ENCODE measurements at regions not wholly inside any gene's neighbourhood (a gene's known extent, or its start where the extent isn't known, plus 50 kb on each side); places are given as distances from the start of the nearest gene placed in this dataset.

DNA sequence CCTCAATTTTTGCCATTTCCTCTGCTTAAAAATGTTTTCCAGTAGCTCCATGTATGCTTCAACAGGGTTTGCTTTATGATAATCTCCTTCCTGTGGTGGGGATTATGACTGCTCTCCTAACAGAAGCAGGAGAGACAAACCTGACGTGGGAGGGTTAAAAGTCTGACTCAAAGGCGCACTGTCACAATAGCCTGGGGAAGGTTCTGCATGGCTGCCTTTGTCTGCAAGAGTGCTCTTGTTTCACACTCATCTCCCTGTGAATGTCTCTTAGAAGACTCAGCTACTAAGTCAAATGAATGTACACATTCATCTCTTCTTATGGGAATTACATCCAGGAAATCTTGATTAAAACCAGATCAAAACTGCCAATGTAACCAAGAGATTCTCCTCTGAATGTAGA, 90.9 kb upstream of the MTAP start:
- Histone ChIP-seq H4K20me1 (ENCODE audit: insufficient read depth, low read length) (no peaks in the 10 kb centered on the region), H3K4me3 (replicated peaks in 1 of 3; ENCODE audit: insufficient read depth in 1 of 3, low read depth in 2 of 3, low read length in 3 of 3) (no peak overlapping the region), H3K4me1 (ENCODE audit: insufficient read depth, low read length) (no peaks in the 10 kb centered on the region), H3K9me3 (ENCODE audit: low read length) (no peaks in the 10 kb centered on the region), H3K4me2 (ENCODE audit: low read depth, low read length) (no peak overlapping the region), H3K79me2 (ENCODE audit: insufficient read depth, low read length) (no peaks in the 10 kb centered on the region), H3K27me3 (ENCODE audit: control insufficient read depth in 1 of 2, insufficient read depth in 2 of 2, low read length in 2 of 2) (no peaks in the 10 kb centered on the region), H3K9ac (ENCODE audit: insufficient read depth, low read depth, low read length) (no peak overlapping the region), H3K36me3 (replicated peaks in 1 of 2; ENCODE audit: control insufficient read depth in 1 of 2, insufficient read depth in 2 of 2, low read length in 2 of 2) (no peaks in the 10 kb centered on the region), H3K27ac (ENCODE audit: extremely low read length, insufficient read depth, low read length) (no peak overlapping the region), H2AFZ (ENCODE audit: low read length) (no peak overlapping the region)
- CTCF ChIA-PET (ENCODE audit: low intra/inter-chr PET ratio, low total read pairs): no interaction called here
- POLR2A ChIA-PET: no interaction called here
- WGBS (ENCODE audit: low lambda C conversion rate): 3% methylated on average over 2 of the region's 2 CpGs
- in situ Hi-C loops (cut with HindIII; ENCODE audit: extremely low pct_ligation_motif_present, low pct_unique_long_range_greater_than_20kb) (no loop called here), intact Hi-C loops (cut with micrococcal nuclease; ENCODE audit: unreplicated experiment) (no loop called here)
- DNase-seq (ENCODE audit: low spot score) (no peak), FAIRE-seq (no peak), ATAC-seq (no peak)
- BruUV-seq (replicated peaks): no TSS peak
- TF ChIP-seq NFYC (CRISPR knock-in tag; IDR thresholded peaks at IDR 0.05) (no peak), EZH2 (conservative IDR thresholded peaks at IDR 0.05; ENCODE audit: low read depth, low read length) (no peak), ZNF746 (CRISPR knock-in tag; IDR thresholded peaks at IDR 0.05) (no peak), KDM3A (CRISPR knock-in tag; IDR thresholded peaks at IDR 0.05; ENCODE audit: low read depth) (no peak), GPBP1L1 (CRISPR knock-in tag; IDR thresholded peaks at IDR 0.05) (no peak), ZNF292 (CRISPR knock-in tag; IDR thresholded peaks at IDR 0.05; ENCODE audit: borderline replicate concordance, low read depth) (no peak), AGO1 (IDR thresholded peaks at IDR 0.05; ENCODE audit: low read depth, low read length, poor library complexity, severe bottlenecking) (no peak), BORCS8-MEF2B (CRISPR knock-in tag; IDR thresholded peaks at IDR 0.05) (no peak), TMF1 (CRISPR knock-in tag; IDR thresholded peaks at IDR 0.05; ENCODE audit: low read depth) (no peak), PLRG1 (conservative IDR thresholded peaks at IDR 0.05) (no peak), PTBP1 (IDR thresholded peaks at IDR 0.05; ENCODE audit: low read depth, low read length, poor library complexity, severe bottlenecking) (no peak), ATRX (CRISPR knock-in tag; IDR thresholded peaks at IDR 0.05; ENCODE audit: borderline replicate concordance) (no peak), ZBTB3 (CRISPR knock-in tag; IDR thresholded peaks at IDR 0.05; ENCODE audit: borderline replicate concordance, low read depth) (no peak), ZNF333 (CRISPR knock-in tag; IDR thresholded peaks at IDR 0.05; ENCODE audit: borderline replicate concordance) (no peak), ZSCAN31 (CRISPR knock-in tag; IDR thresholded peaks at IDR 0.05; ENCODE audit: low read depth) (no peak), ZNF513 (CRISPR knock-in tag; conservative IDR thresholded peaks at IDR 0.05) (no peak)
- TF ChIP-seq, protein P1, sequence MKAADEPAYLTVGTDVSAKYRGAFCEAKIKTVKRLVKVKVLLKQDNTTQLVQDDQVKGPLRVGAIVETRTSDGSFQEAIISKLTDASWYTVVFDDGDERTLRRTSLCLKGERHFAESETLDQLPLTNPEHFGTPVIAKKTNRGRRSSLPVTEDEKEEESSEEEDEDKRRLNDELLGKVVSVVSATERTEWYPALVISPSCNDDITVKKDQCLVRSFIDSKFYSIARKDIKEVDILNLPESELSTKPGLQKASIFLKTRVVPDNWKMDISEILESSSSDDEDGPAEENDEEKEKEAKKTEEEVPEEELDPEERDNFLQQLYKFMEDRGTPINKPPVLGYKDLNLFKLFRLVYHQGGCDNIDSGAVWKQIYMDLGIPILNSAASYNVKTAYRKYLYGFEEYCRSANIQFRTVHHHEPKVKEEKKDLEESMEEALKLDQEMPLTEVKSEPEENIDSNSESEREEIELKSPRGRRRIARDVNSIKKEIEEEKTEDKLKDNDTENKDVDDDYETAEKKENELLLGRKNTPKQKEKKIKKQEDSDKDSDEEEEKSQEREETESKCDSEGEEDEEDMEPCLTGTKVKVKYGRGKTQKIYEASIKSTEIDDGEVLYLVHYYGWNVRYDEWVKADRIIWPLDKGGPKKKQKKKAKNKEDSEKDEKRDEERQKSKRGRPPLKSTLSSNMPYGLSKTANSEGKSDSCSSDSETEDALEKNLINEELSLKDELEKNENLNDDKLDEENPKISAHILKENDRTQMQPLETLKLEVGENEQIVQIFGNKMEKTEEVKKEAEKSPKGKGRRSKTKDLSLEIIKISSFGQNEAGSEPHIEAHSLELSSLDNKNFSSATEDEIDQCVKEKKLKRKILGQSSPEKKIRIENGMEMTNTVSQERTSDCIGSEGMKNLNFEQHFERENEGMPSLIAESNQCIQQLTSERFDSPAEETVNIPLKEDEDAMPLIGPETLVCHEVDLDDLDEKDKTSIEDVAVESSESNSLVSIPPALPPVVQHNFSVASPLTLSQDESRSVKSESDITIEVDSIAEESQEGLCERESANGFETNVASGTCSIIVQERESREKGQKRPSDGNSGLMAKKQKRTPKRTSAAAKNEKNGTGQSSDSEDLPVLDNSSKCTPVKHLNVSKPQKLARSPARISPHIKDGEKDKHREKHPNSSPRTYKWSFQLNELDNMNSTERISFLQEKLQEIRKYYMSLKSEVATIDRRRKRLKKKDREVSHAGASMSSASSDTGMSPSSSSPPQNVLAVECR (CRISPR knock-in tag; IDR thresholded peaks at IDR 0.05; ENCODE audit: borderline replicate concordance): no peak

Data from HepG2 (cell line).